CD4-positive, alpha-beta T cell treated with Interleukin-2 at 100 ng/mL for 4 hours (primary cell): ENCODE measurements at regions not wholly inside any gene's neighbourhood (a gene's known extent, or its start where the extent isn't known, plus 50 kb on each side); places are given as distances from the start of the nearest gene placed in this dataset.
"Not testable (repeated sequence)": the region's sequence is repeated elsewhere in the genome, so short reads cannot be mapped to it uniquely, and the experiment has no call there.

Source experiments
- DNase-seq: peaks from one replicate; pipeline ENCODE4 v3.0.0-alpha.2; 2020; ENCODE audit warnings: low spot score

GRCh38 chr4:3865986-3866812 lies 100.0 kb downstream of the ADRA2C start:
- DNase-seq = no peak

- DNase-seq = no peak
Measured at GRCh38 chr4:3866813-3867129, 100.6 kb downstream of the ADRA2C start.

GRCh38 chr4:3867403-3868100 lies 101.4 kb downstream of the ADRA2C start:
- DNase-seq = no peak

- no peak for DNase-seq
Measured at GRCh38 chr4:3868211-3869173, 102.3 kb downstream of the ADRA2C start.

GRCh38 chr4:3869174-3869572 lies 103.0 kb downstream of the ADRA2C start:
- DNase-seq = no peak

- no peak for DNase-seq
Measured at GRCh38 chr4:3869661-3870566, 103.7 kb downstream of the ADRA2C start.

GRCh38 chr4:3870567-3870962 lies 104.4 kb downstream of the ADRA2C start:
- DNase-seq = no peak

GRCh38 chr4:3871181-3871852 lies 105.1 kb downstream of the ADRA2C start:
- no peak for DNase-seq

- no peak for DNase-seq
Measured at GRCh38 chr4:3871881-3872833, 106.0 kb downstream of the ADRA2C start.

- DNase-seq = no peak
Measured at GRCh38 chr4:3872834-3873313, 106.7 kb downstream of the ADRA2C start.

GRCh38 chr4:3873408-3874027 lies 107.3 kb downstream of the ADRA2C start:
- no peak for DNase-seq

- no peak for DNase-seq
Measured at GRCh38 chr4:3874028-3874415, 107.8 kb downstream of the ADRA2C start.

GRCh38 chr4:3874525-3875110 lies 108.4 kb downstream of the ADRA2C start:
- DNase-seq = no peak

GRCh38 chr4:3875466-3875865 lies 109.3 kb downstream of the ADRA2C start:
- DNase-seq = no peak

GRCh38 chr4:3876057-3876845 lies 110.1 kb downstream of the ADRA2C start:
- DNase-seq = not testable (repeated sequence)

- DNase-seq = no peak
Measured at GRCh38 chr4:3877236-3877635, 111.1 kb downstream of the ADRA2C start.

- no peak for DNase-seq
Measured at GRCh38 chr4:3877868-3878267, 111.7 kb downstream of the ADRA2C start.

- no peak for DNase-seq
Measured at GRCh38 chr4:3878678-3879077, 112.5 kb downstream of the ADRA2C start.
